OCI-LY1 (cell line): ENCODE measurements at regions not wholly inside any gene's neighbourhood (a gene's known extent, or its start where the extent isn't known, plus 50 kb on each side); places are given as distances from the start of the nearest gene placed in this dataset.
"Not testable (repeated sequence)": the region's sequence is repeated elsewhere in the genome, so short reads cannot be mapped to it uniquely, and the experiment has no call there.

Source experiments
- H2AFZ ChIP-seq: fragments of 200-600 bp; sonication (generic), shearing (Covaris generic); 2 replicates; pipeline ENCODE4 v1.6.0; 2014; ENCODE audit warnings: antibody characterized with exemption, mild to moderate bottlenecking, low read length
- H3F3A ChIP-seq: fragments of 200-600 bp; sonication (generic), shearing (Covaris generic); 2 replicates; pipeline ENCODE4 v1.6.0; 2014; ENCODE audit warnings: mild to moderate bottlenecking, antibody characterized with exemption, low read length, moderate library complexity; ENCODE audit not compliant: insufficient read depth
- H3K27ac ChIP-seq: fragments of 200-600 bp; sonication (generic); 2 replicates; pipeline ENCODE4 v1.5.1; 2014; ENCODE audit warnings: low read length, mixed run types, mild to moderate bottlenecking, low read depth; ENCODE audit not compliant: poor library complexity, severe bottlenecking
- H3K27me3 ChIP-seq: fragments of 200-600 bp; sonication (generic); 2 replicates; pipeline ENCODE4 v1.6.0; 2014; ENCODE audit warnings: antibody characterized with exemption, mild to moderate bottlenecking, low read length, moderate library complexity; ENCODE audit not compliant: insufficient read depth
- H3K36me3 ChIP-seq: fragments of 200-600 bp; sonication (generic); 2 replicates; pipeline ENCODE4 v1.6.1; 2014; ENCODE audit warnings: mild to moderate bottlenecking, antibody characterized with exemption, low read length, moderate library complexity, mixed read lengths; ENCODE audit not compliant: insufficient read depth
- H3K4me1 ChIP-seq: fragments of 200-600 bp; sonication (generic); 2 replicates; pipeline ENCODE4 v1.5.1; 2014; ENCODE audit warnings: mild to moderate bottlenecking, low read length, moderate library complexity; ENCODE audit not compliant: insufficient read depth, severe bottlenecking
- H3K4me2 ChIP-seq: fragments of 200-600 bp; sonication (generic), shearing (Covaris generic); 2 replicates; pipeline ENCODE4 v1.6.1; 2014; ENCODE audit warnings: low read length
- H3K4me3 ChIP-seq: fragments of 200-600 bp; sonication (generic); 2 replicates; pipeline ENCODE4 v1.5.1; 2014; ENCODE audit warnings: low read length, low read depth, mild to moderate bottlenecking, mixed read lengths; ENCODE audit not compliant: poor library complexity, severe bottlenecking
- H3K79me2 ChIP-seq: fragments of 200-600 bp; shearing (Covaris generic); 2 replicates; pipeline ENCODE4 v1.6.1; 2016; ENCODE audit warnings: mixed run types, low read length, mixed read lengths; ENCODE audit not compliant: insufficient read depth
- H3K9ac ChIP-seq: fragments of 200-600 bp; sonication (generic), shearing (Covaris generic); 2 replicates; pipeline ENCODE4 v1.6.1; 2014; ENCODE audit warnings: mild to moderate bottlenecking, low read length, mixed read lengths
- H3K9me2 ChIP-seq: fragments of 200-600 bp; sonication (generic), shearing (Covaris generic); 2 replicates; pipeline ENCODE4 v1.6.1; 2014; ENCODE audit warnings: low read depth, mild to moderate bottlenecking, low read length, mixed read lengths
- H3K9me3 ChIP-seq: fragments of 200-600 bp; shearing (Covaris generic); 2 replicates; pipeline ENCODE4 v1.6.1; 2014; ENCODE audit warnings: low read length, mixed read lengths
- H4K20me1 ChIP-seq: fragments of 200-600 bp; sonication (generic), shearing (Covaris generic); 2 replicates; pipeline ENCODE4 v1.6.0; 2016; ENCODE audit warnings: mild to moderate bottlenecking, low read length; ENCODE audit not compliant: insufficient read depth
- EZH2 ChIP-seq: fragments of 200-600 bp; sonication (generic), shearing (Covaris generic); IDR thresholded peaks from 2 replicates; pipeline ENCODE4 v1.8.0; 2017; ENCODE audit warnings: borderline replicate concordance, mixed run types, mild to moderate bottlenecking, antibody characterized with exemption, low read length, moderate library complexity, mixed read lengths
- TF ChIP-seq, protein P1 (sequence below): fragments of 200-600 bp; sonication (generic), shearing (Covaris generic); IDR thresholded peaks from 2 replicates; pipeline ENCODE4 v1.5.1; 2017; ENCODE audit warnings: mild to moderate bottlenecking, antibody characterized with exemption, low read length, moderate library complexity, mixed read lengths

DNA sequence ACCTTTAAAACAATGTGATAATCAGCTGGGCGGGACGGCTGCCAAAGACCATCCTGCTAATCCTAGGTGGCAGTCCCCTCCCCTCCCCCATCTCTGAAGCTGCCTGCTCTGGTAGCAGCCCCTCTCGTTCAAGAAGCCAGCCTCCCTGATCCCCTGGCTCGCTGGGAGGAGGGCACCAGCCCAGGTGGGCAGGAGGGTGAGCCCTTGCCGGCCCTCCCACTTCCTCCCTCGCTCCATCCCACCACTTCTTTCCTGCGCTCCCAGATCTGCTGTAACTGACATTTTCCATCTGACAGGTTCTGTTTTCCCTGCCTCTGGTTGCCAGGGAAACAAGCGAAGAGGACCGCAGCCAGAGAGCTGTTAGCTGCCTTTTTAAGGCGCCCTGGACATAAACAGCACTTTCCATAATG is 155.7 kb upstream of the TNRC6C start:
- no peaks in the 10 kb centered on the region for H3K27me3 ChIP-seq
- H3K27ac ChIP-seq: no peak overlapping the region
- no peaks in the 10 kb centered on the region for H3K9me2 ChIP-seq
- H2AFZ ChIP-seq: no peak overlapping the region
- H4K20me1 ChIP-seq: no peaks in the 10 kb centered on the region
- no peaks in the 10 kb centered on the region for H3K4me1 ChIP-seq
- no peaks in the 10 kb centered on the region for H3K36me3 ChIP-seq
- no peak overlapping the region for H3K4me3 ChIP-seq
- no peaks in the 10 kb centered on the region for H3K9me3 ChIP-seq
- H3K79me2 ChIP-seq: no peaks in the 10 kb centered on the region
- H3F3A ChIP-seq: no peaks in the 10 kb centered on the region
- no peak overlapping the region for H3K9ac ChIP-seq
- no peak overlapping the region for H3K4me2 ChIP-seq
- TF ChIP-seq, protein P1, sequence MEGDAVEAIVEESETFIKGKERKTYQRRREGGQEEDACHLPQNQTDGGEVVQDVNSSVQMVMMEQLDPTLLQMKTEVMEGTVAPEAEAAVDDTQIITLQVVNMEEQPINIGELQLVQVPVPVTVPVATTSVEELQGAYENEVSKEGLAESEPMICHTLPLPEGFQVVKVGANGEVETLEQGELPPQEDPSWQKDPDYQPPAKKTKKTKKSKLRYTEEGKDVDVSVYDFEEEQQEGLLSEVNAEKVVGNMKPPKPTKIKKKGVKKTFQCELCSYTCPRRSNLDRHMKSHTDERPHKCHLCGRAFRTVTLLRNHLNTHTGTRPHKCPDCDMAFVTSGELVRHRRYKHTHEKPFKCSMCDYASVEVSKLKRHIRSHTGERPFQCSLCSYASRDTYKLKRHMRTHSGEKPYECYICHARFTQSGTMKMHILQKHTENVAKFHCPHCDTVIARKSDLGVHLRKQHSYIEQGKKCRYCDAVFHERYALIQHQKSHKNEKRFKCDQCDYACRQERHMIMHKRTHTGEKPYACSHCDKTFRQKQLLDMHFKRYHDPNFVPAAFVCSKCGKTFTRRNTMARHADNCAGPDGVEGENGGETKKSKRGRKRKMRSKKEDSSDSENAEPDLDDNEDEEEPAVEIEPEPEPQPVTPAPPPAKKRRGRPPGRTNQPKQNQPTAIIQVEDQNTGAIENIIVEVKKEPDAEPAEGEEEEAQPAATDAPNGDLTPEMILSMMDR: no peak
- no peak for TF ChIP-seq EZH2

DNA sequence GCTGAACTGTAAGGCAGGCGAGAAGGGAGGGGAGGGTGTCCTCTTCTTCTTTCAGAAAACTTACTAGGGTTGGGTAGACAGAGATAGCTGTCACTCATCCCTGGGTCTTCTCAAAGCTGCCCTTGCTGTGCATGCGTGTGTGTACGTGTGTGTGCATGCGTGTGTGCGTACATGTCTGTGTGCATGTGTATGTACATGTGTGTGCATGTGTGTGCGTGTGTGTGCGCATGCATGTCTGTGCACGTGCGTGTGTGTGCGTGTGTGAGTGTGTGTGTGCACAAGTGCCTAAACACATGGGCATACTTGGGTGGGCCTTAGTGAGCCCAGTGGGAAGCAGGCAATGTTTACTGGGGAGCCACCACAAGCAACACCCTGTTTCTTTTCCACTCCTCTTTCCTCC is 154.8 kb upstream of the TNRC6C start:
- Histone ChIP-seq H3K4me3 (no peak overlapping the region), H3K27ac (no peak overlapping the region), H4K20me1 (no peaks in the 10 kb centered on the region), H3K36me3 (no peaks in the 10 kb centered on the region), H3K9me2 (no peaks in the 10 kb centered on the region), H3K4me2 (no peak overlapping the region), H3K9me3 (no peaks in the 10 kb centered on the region), H3F3A (no peaks in the 10 kb centered on the region), H3K4me1 (no peaks in the 10 kb centered on the region), H3K79me2 (no peaks in the 10 kb centered on the region), H3K27me3 (no peaks in the 10 kb centered on the region), H2AFZ (no peak overlapping the region), H3K9ac (no peak overlapping the region)
- TF ChIP-seq, protein P1: no peak
- TF ChIP-seq EZH2: no peak

DNA sequence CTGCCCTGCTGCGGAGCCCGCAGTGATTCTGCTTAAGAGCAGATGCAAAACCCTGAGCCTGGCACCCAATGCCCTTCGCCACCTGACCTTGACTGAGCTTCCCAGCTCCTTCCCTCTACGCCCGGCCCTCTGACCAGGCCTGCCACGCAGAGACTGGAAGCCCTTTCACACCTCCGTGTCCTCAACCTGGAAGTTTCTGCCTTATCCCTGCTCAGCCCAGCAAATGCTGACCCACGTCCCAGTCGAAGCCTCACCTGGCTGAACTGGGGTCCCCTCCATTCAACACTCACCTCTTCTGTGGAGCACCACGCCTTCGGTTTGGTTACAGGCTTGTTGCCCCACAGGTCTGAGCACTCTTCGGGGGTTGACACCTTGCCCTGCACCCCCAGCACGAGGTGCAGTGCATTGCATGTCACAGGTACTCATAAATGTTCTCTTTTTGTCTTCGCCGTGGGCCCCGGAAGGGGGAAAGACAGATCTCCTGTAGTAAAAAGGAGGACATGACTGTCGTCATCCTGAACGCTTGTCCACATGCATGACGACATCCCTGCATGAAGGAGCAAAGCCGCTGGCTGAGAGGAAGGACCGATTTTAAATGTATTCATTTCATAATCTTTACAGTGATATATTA is 153.6 kb upstream of the TNRC6C start:
- Histone ChIP-seq H3K79me2 (no peaks in the 10 kb centered on the region), H3K4me1 (no peaks in the 10 kb centered on the region), H2AFZ (no peak overlapping the region), H3K36me3 (no peaks in the 10 kb centered on the region), H3K27ac (no peak overlapping the region), H3K4me2 (no peak overlapping the region), H3F3A (no peaks in the 10 kb centered on the region), H4K20me1 (no peaks in the 10 kb centered on the region), H3K9me3 (no peaks in the 10 kb centered on the region), H3K4me3 (no peak overlapping the region), H3K27me3 (no peaks in the 10 kb centered on the region), H3K9ac (no peak overlapping the region), H3K9me2 (no peaks in the 10 kb centered on the region)
- TF ChIP-seq, protein P1: no peak
- TF ChIP-seq EZH2: no peak

DNA sequence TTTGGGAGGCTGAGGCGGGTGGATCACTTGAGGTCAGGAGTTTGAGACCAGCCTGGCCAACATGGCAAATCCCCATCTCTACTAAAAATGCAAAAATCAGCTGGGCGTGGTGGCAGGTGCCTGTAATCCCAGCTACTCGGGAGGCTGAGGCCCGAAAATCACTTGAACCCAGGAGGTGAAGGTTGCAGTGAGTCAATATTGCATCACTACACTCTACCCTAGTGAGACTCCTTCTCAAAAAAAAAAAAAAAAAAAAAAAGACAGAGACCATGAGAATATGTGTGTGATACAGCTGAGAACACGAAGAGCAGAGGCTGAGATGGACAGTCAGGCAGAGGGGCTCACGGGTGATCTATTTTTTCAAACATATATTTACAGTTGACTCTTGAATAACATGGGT is 152.5 kb upstream of the TNRC6C start:
- H3K36me3 ChIP-seq, H3K79me2 ChIP-seq, H3K4me2 ChIP-seq, H3K27ac ChIP-seq, H3K9me2 ChIP-seq, H3K4me3 ChIP-seq, H3F3A ChIP-seq, H3K9ac ChIP-seq, H3K9me3 ChIP-seq, H3K4me1 ChIP-seq, H3K27me3 ChIP-seq, H2AFZ ChIP-seq, H4K20me1 ChIP-seq: not testable (repeated sequence)
